ENCODE measurements at regions not wholly inside any gene's neighbourhood (a gene's known extent, or its start where the extent isn't known, plus 50 kb on each side); places are given as distances from the start of the nearest gene placed in this dataset.

GRCh38 chrX:6810776-6811175 is 275.9 kb upstream of the VCX3A start:
- Histone ChIP-seq H3K27me3 (ENCODE audit: control insufficient read depth in 1 of 2, insufficient read depth in 2 of 2, low read length in 2 of 2) (no peaks in the 10 kb centered on the region), H3K9ac (ENCODE audit: low read depth in 1 of 2, low read length in 2 of 2) (no peak overlapping the region), H3K4me1 (ENCODE audit: control insufficient read depth in 1 of 2, insufficient read depth in 2 of 2, low read length in 2 of 2) (no peaks in the 10 kb centered on the region), H3K27ac (ENCODE audit: low read depth, low read length) (no peak overlapping the region), H3K9me3 (ENCODE audit: control insufficient read depth in 1 of 2, low read length in 2 of 2) (no peaks in the 10 kb centered on the region), H3K4me3 (ENCODE audit: low read depth in 1 of 2, low read length in 2 of 2) (no peak overlapping the region), H3K36me3 (ENCODE audit: control insufficient read depth in 1 of 2, insufficient read depth in 2 of 2, low read length in 2 of 2) (no peaks in the 10 kb centered on the region)

GRCh38 chrX:6803607-6804006 is 268.7 kb upstream of the VCX3A start:
- Histone ChIP-seq H3K36me3 (ENCODE audit: control insufficient read depth in 1 of 2, insufficient read depth in 2 of 2, low read length in 2 of 2) (no peaks in the 10 kb centered on the region), H3K27me3 (ENCODE audit: control insufficient read depth in 1 of 2, insufficient read depth in 2 of 2, low read length in 2 of 2) (no peaks in the 10 kb centered on the region), H3K4me3 (ENCODE audit: low read depth in 1 of 2, low read length in 2 of 2) (no peak overlapping the region), H3K9ac (ENCODE audit: low read depth in 1 of 2, low read length in 2 of 2) (no peak overlapping the region), H3K9me3 (ENCODE audit: control insufficient read depth in 1 of 2, low read length in 2 of 2) (no peaks in the 10 kb centered on the region), H3K4me1 (ENCODE audit: control insufficient read depth in 1 of 2, insufficient read depth in 2 of 2, low read length in 2 of 2) (no peaks in the 10 kb centered on the region), H3K27ac (ENCODE audit: low read depth, low read length) (no peak overlapping the region)

- H3K27me3 ChIP-seq (ENCODE audit: control insufficient read depth in 1 of 2, insufficient read depth in 2 of 2, low read length in 2 of 2): no peaks in the 10 kb centered on the region
- no peaks in the 10 kb centered on the region for H3K36me3 ChIP-seq (ENCODE audit: control insufficient read depth in 1 of 2, insufficient read depth in 2 of 2, low read length in 2 of 2)
- H3K9me3 ChIP-seq (ENCODE audit: control insufficient read depth in 1 of 2, low read length in 2 of 2): no peaks in the 10 kb centered on the region
These were observed 258.1 kb upstream of the VCX3A start for GRCh38 chrX:6793000-6793399.

GRCh38 chrX:6783912-6784311 is 249.0 kb upstream of the VCX3A start:
- Histone ChIP-seq H3K4me1 (ENCODE audit: control insufficient read depth in 1 of 2, insufficient read depth in 2 of 2, low read length in 2 of 2) (no peaks in the 10 kb centered on the region), H3K27ac (ENCODE audit: low read depth, low read length) (no peak overlapping the region), H3K27me3 (ENCODE audit: control insufficient read depth in 1 of 2, insufficient read depth in 2 of 2, low read length in 2 of 2) (no peaks in the 10 kb centered on the region), H3K4me3 (ENCODE audit: low read depth in 1 of 2, low read length in 2 of 2) (no peak overlapping the region), H3K9ac (ENCODE audit: low read depth in 1 of 2, low read length in 2 of 2) (no peak overlapping the region), H3K9me3 (ENCODE audit: control insufficient read depth in 1 of 2, low read length in 2 of 2) (no peaks in the 10 kb centered on the region), H3K36me3 (ENCODE audit: control insufficient read depth in 1 of 2, insufficient read depth in 2 of 2, low read length in 2 of 2) (no peaks in the 10 kb centered on the region)

More at GRCh38 chrX:6793000-6793399, 258.1 kb upstream of the VCX3A start:
- no peak overlapping the region for H3K4me3 ChIP-seq (ENCODE audit: low read depth in 1 of 2, low read length in 2 of 2)
- H3K4me1 ChIP-seq (ENCODE audit: control insufficient read depth in 1 of 2, insufficient read depth in 2 of 2, low read length in 2 of 2): no peaks in the 10 kb centered on the region
- H3K27ac ChIP-seq (ENCODE audit: low read depth, low read length): no peak overlapping the region
- no peak overlapping the region for H3K9ac ChIP-seq (ENCODE audit: low read depth in 1 of 2, low read length in 2 of 2)

- no peaks in the 10 kb centered on the region for H3K36me3 ChIP-seq (ENCODE audit: control insufficient read depth in 1 of 2, insufficient read depth in 2 of 2, low read length in 2 of 2)
- no peak overlapping the region for H3K27ac ChIP-seq (ENCODE audit: low read depth, low read length)
- H3K4me1 ChIP-seq (ENCODE audit: control insufficient read depth in 1 of 2, insufficient read depth in 2 of 2, low read length in 2 of 2): no peaks in the 10 kb centered on the region
- no peaks in the 10 kb centered on the region for H3K27me3 ChIP-seq (ENCODE audit: control insufficient read depth in 1 of 2, insufficient read depth in 2 of 2, low read length in 2 of 2)
- H3K4me3 ChIP-seq (ENCODE audit: low read depth in 1 of 2, low read length in 2 of 2): no peak overlapping the region
- H3K9me3 ChIP-seq (ENCODE audit: control insufficient read depth in 1 of 2, low read length in 2 of 2): no peaks in the 10 kb centered on the region
- H3K9ac ChIP-seq (ENCODE audit: low read depth in 1 of 2, low read length in 2 of 2): no peak overlapping the region
These were observed 247.9 kb upstream of the VCX3A start for GRCh38 chrX:6782831-6783230.

GRCh38 chrX:6778544-6779503 is 243.9 kb upstream of the VCX3A start:
- Histone ChIP-seq H3K36me3 (ENCODE audit: control insufficient read depth in 1 of 2, insufficient read depth in 2 of 2, low read length in 2 of 2) (no peaks in the 10 kb centered on the region), H3K9me3 (ENCODE audit: control insufficient read depth in 1 of 2, low read length in 2 of 2) (no peaks in the 10 kb centered on the region), H3K4me1 (ENCODE audit: control insufficient read depth in 1 of 2, insufficient read depth in 2 of 2, low read length in 2 of 2) (no peaks in the 10 kb centered on the region), H3K4me3 (ENCODE audit: low read depth in 1 of 2, low read length in 2 of 2) (peak overlapping the region in 1 of 2 donors; percentile 3), H3K27ac (ENCODE audit: low read depth, low read length) (no peak overlapping the region), H3K9ac (ENCODE audit: low read depth in 1 of 2, low read length in 2 of 2) (no peak overlapping the region), H3K27me3 (ENCODE audit: control insufficient read depth in 1 of 2, insufficient read depth in 2 of 2, low read length in 2 of 2) (no peaks in the 10 kb centered on the region)

- Histone ChIP-seq H3K4me3 (ENCODE audit: low read depth in 1 of 2, low read length in 2 of 2) (no peak overlapping the region), H3K27me3 (ENCODE audit: control insufficient read depth in 1 of 2, insufficient read depth in 2 of 2, low read length in 2 of 2) (no peaks in the 10 kb centered on the region), H3K36me3 (ENCODE audit: control insufficient read depth in 1 of 2, insufficient read depth in 2 of 2, low read length in 2 of 2) (no peaks in the 10 kb centered on the region), H3K27ac (ENCODE audit: low read depth, low read length) (no peak overlapping the region), H3K9ac (ENCODE audit: low read depth in 1 of 2, low read length in 2 of 2) (no peak overlapping the region), H3K4me1 (ENCODE audit: control insufficient read depth in 1 of 2, insufficient read depth in 2 of 2, low read length in 2 of 2) (no peaks in the 10 kb centered on the region), H3K9me3 (ENCODE audit: control insufficient read depth in 1 of 2, low read length in 2 of 2) (no peaks in the 10 kb centered on the region)
These were observed 242.5 kb upstream of the VCX3A start for GRCh38 chrX:6777238-6778002.

GRCh38 chrX:6770936-6771335 is 236.0 kb upstream of the VCX3A start:
- Histone ChIP-seq H3K27me3 (ENCODE audit: control insufficient read depth in 1 of 2, insufficient read depth in 2 of 2, low read length in 2 of 2) (no peaks in the 10 kb centered on the region), H3K36me3 (ENCODE audit: control insufficient read depth in 1 of 2, insufficient read depth in 2 of 2, low read length in 2 of 2) (no peaks in the 10 kb centered on the region), H3K9ac (ENCODE audit: low read depth in 1 of 2, low read length in 2 of 2) (no peak overlapping the region), H3K27ac (ENCODE audit: low read depth, low read length) (no peak overlapping the region), H3K4me3 (ENCODE audit: low read depth in 1 of 2, low read length in 2 of 2) (no peak overlapping the region), H3K4me1 (ENCODE audit: control insufficient read depth in 1 of 2, insufficient read depth in 2 of 2, low read length in 2 of 2) (no peaks in the 10 kb centered on the region), H3K9me3 (ENCODE audit: control insufficient read depth in 1 of 2, low read length in 2 of 2) (no peaks in the 10 kb centered on the region)

- Histone ChIP-seq H3K27me3 (ENCODE audit: control insufficient read depth in 1 of 2, insufficient read depth in 2 of 2, low read length in 2 of 2) (no peaks in the 10 kb centered on the region), H3K9me3 (ENCODE audit: control insufficient read depth in 1 of 2, low read length in 2 of 2) (no peaks in the 10 kb centered on the region), H3K36me3 (ENCODE audit: control insufficient read depth in 1 of 2, insufficient read depth in 2 of 2, low read length in 2 of 2) (no peaks in the 10 kb centered on the region), H3K27ac (ENCODE audit: low read depth, low read length) (no peak overlapping the region), H3K9ac (ENCODE audit: low read depth in 1 of 2, low read length in 2 of 2) (no peak overlapping the region), H3K4me3 (ENCODE audit: low read depth in 1 of 2, low read length in 2 of 2) (no peak overlapping the region), H3K4me1 (ENCODE audit: control insufficient read depth in 1 of 2, insufficient read depth in 2 of 2, low read length in 2 of 2) (no peaks in the 10 kb centered on the region)
These were observed 234.0 kb upstream of the VCX3A start for GRCh38 chrX:6768881-6769280.

- Histone ChIP-seq H3K27ac (ENCODE audit: low read depth, low read length) (no peak overlapping the region), H3K27me3 (ENCODE audit: control insufficient read depth in 1 of 2, insufficient read depth in 2 of 2, low read length in 2 of 2) (no peaks in the 10 kb centered on the region), H3K4me1 (ENCODE audit: control insufficient read depth in 1 of 2, insufficient read depth in 2 of 2, low read length in 2 of 2) (no peaks in the 10 kb centered on the region), H3K9me3 (ENCODE audit: control insufficient read depth in 1 of 2, low read length in 2 of 2) (no peaks in the 10 kb centered on the region), H3K4me3 (ENCODE audit: low read depth in 1 of 2, low read length in 2 of 2) (no peak overlapping the region), H3K36me3 (ENCODE audit: control insufficient read depth in 1 of 2, insufficient read depth in 2 of 2, low read length in 2 of 2) (no peaks in the 10 kb centered on the region), H3K9ac (ENCODE audit: low read depth in 1 of 2, low read length in 2 of 2) (no peak overlapping the region)
These were observed 226.3 kb upstream of the VCX3A start for GRCh38 chrX:6761251-6761650.

Measured in duodenal mucosa (tissue), 2 donors.